ENCODE measurements at regions not wholly inside any gene's neighbourhood (a gene's known extent, or its start where the extent isn't known, plus 50 kb on each side); places are given as distances from the start of the nearest gene placed in this dataset.

- DNase-seq, result no peak
These were observed 198.4 kb downstream of the GALR1 start for GRCh38 chr18:77448046-77448445.

- no peak for DNase-seq
These were observed 205.4 kb downstream of the GALR1 start for GRCh38 chr18:77455004-77455403.

- DNase-seq, result no peak
These were observed 208.0 kb downstream of the GALR1 start for GRCh38 chr18:77457681-77458080.

GRCh38 chr18:77461062-77461688, 211.5 kb downstream of the GALR1 start:
- no peak for DNase-seq

GRCh38 chr18:77464917-77465316, 215.3 kb downstream of the GALR1 start:
- DNase-seq, result no peak

- no peak for DNase-seq
These were observed 217.2 kb downstream of the GALR1 start for GRCh38 chr18:77466890-77467289.

GRCh38 chr18:77469131-77469530, 219.5 kb downstream of the GALR1 start:
- DNase-seq, result no peak

GRCh38 chr18:77470569-77471413, 221.1 kb downstream of the GALR1 start:
- no peak for DNase-seq

GRCh38 chr18:77472509-77472908, 222.9 kb downstream of the GALR1 start:
- no peak for DNase-seq

GRCh38 chr18:77478646-77479442, 229.2 kb downstream of the GALR1 start:
- no peak for DNase-seq

- DNase-seq, result no peak
These were observed 231.9 kb downstream of the GALR1 start for GRCh38 chr18:77481541-77481940.

- no peak for DNase-seq
These were observed 232.8 kb downstream of the GALR1 start for GRCh38 chr18:77482190-77483085.

GRCh38 chr18:77486985-77487384, 237.3 kb downstream of the GALR1 start:
- no peak for DNase-seq

- no peak for DNase-seq
These were observed 238.5 kb downstream of the GALR1 start for GRCh38 chr18:77487951-77488740.

- no peak for DNase-seq
These were observed 245.4 kb downstream of the GALR1 start for GRCh38 chr18:77495079-77495478.

GRCh38 chr18:77495982-77496690, 246.5 kb downstream of the GALR1 start:
- DNase-seq, result no peak

GRCh38 chr18:77501266-77501665, 251.6 kb downstream of the GALR1 start:
- no peak for DNase-seq

GRCh38 chr18:77505499-77505898, 255.9 kb downstream of the GALR1 start:
- DNase-seq, result no peak

- DNase-seq, result no peak
These were observed 262.5 kb downstream of the GALR1 start for GRCh38 chr18:77512152-77512551.

- no peak for DNase-seq
These were observed 268.3 kb downstream of the GALR1 start for GRCh38 chr18:77517901-77518300.

GRCh38 chr18:77520767-77521166, 271.1 kb downstream of the GALR1 start:
- no peak for DNase-seq

Data from DMS153 (cell line).